ENCODE measurements at regions not wholly inside any gene's neighbourhood (a gene's known extent, or its start where the extent isn't known, plus 50 kb on each side); places are given as distances from the start of the nearest gene placed in this dataset.

DNA sequence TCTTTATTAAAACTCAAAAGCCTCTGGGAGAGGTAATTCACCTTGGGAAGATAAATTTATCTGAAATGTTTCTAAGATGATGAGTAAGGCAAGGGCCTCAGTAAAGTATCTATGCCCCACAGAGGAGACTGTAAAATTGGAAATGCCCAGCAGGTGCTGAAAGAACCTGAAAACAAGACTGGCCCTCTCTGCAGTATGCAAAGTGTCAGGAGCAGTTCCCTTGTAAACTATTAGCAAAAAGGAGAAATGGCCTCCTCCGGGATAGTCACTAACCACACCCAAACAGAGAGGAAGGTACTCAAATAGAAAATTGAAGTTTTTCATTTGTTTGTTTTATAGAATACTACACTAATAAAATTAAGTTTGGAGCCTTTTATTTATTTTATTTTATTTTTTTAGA, 81.2 kb downstream of the FZD1 start:
- TF ChIP-seq, protein P1, sequence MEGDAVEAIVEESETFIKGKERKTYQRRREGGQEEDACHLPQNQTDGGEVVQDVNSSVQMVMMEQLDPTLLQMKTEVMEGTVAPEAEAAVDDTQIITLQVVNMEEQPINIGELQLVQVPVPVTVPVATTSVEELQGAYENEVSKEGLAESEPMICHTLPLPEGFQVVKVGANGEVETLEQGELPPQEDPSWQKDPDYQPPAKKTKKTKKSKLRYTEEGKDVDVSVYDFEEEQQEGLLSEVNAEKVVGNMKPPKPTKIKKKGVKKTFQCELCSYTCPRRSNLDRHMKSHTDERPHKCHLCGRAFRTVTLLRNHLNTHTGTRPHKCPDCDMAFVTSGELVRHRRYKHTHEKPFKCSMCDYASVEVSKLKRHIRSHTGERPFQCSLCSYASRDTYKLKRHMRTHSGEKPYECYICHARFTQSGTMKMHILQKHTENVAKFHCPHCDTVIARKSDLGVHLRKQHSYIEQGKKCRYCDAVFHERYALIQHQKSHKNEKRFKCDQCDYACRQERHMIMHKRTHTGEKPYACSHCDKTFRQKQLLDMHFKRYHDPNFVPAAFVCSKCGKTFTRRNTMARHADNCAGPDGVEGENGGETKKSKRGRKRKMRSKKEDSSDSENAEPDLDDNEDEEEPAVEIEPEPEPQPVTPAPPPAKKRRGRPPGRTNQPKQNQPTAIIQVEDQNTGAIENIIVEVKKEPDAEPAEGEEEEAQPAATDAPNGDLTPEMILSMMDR (IDR thresholded peaks at IDR 0.05) = no peak
- TF ChIP-seq EZH2 (IDR thresholded peaks at IDR 0.05; ENCODE audit: borderline replicate concordance, insufficient read depth, low read depth, low read length, poor library complexity, severe bottlenecking) = no peak
